ENCODE measurements at regions not wholly inside any gene's neighbourhood (a gene's known extent, or its start where the extent isn't known, plus 50 kb on each side); places are given as distances from the start of the nearest gene placed in this dataset.
A peak's percentile ranks its signal among the peaks of the same experiment; 100 is the strongest.

DNA sequence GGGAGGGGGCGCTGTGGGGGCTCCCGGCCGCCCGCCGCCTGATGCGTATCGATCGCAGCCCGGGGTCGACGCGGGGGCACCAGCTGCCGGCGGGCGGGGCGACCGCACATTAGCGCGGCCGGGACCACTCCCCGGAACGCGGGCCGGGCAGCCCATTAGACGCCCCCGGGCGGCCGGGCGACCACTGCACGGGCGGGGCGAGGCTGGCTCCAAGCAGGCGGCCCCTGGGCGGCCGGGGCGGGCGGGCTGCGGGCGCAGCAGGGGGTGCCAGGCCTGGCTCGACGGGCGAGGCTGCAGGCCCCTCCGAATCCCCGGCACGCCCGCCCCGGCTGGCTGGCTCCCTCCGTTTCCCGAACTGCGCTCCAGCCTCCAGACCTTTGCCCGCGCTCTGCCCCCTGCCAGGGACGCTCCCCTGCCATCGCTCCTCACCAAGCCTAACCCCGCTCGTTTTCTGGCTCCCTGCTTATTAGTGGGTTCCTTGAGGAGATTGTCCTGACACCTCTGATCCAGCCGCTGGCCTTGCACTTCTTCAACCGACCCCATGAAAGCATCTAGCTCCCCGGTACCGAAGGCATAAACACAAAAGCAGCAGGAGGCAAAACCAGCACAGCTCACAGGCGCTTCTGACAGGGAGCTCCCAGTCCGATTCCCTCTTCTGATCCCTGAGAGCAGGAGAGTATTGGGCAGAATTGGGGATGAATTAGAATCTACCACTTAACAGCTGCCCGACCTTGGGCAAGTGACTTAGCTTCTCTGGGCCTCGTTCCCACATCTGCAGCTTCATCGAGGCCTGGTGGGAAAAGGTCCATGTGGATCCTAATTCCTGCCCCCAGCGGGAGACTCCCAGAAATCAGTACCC is 92.6 kb upstream of the CASZ1 start:
- no peak overlapping the region for H3K27ac ChIP-seq (ENCODE audit: low read depth, low read length)
- Mint-ChIP-seq H3K9me3 (no peaks in the 10 kb centered on the region), H3K4me3 (peak overlapping the region; percentile 61), H3K4me1 (peaks cover 12% of the 10 kb centered on the region), H3K36me3 (ENCODE audit: low read depth) (no peaks in the 10 kb centered on the region), H3K27me3 (ENCODE audit: insufficient read depth) (peaks cover 43% of the 10 kb centered on the region), H3K27ac (no peak overlapping the region)
- DNase-seq = peak; percentile 70
- peaks cover 26% of the 10 kb centered on the region for H3K27me3 ChIP-seq (ENCODE audit: control insufficient read depth, insufficient read depth, low read length, poor library complexity, severe bottlenecking)
- no peaks in the 10 kb centered on the region for H3K36me3 ChIP-seq (ENCODE audit: control insufficient read depth, insufficient read depth, low read length)
- no peaks in the 10 kb centered on the region for H3K9me3 ChIP-seq (ENCODE audit: control insufficient read depth, low read length)
- WGBS, 2 experiments (ENCODE audit: insufficient coverage in 1 of 2, insufficient read length in 1 of 2) = 15 to 45% methylated on average over 13 to 66 of the region's 66 CpGs
- H3K4me3 ChIP-seq (ENCODE audit: low read length) = no peak overlapping the region
- no peak overlapping the region for H3K9ac ChIP-seq (ENCODE audit: extremely low read depth, low read length, poor library complexity, severe bottlenecking)
- TF ChIP-seq, protein P1, sequence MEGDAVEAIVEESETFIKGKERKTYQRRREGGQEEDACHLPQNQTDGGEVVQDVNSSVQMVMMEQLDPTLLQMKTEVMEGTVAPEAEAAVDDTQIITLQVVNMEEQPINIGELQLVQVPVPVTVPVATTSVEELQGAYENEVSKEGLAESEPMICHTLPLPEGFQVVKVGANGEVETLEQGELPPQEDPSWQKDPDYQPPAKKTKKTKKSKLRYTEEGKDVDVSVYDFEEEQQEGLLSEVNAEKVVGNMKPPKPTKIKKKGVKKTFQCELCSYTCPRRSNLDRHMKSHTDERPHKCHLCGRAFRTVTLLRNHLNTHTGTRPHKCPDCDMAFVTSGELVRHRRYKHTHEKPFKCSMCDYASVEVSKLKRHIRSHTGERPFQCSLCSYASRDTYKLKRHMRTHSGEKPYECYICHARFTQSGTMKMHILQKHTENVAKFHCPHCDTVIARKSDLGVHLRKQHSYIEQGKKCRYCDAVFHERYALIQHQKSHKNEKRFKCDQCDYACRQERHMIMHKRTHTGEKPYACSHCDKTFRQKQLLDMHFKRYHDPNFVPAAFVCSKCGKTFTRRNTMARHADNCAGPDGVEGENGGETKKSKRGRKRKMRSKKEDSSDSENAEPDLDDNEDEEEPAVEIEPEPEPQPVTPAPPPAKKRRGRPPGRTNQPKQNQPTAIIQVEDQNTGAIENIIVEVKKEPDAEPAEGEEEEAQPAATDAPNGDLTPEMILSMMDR (conservative IDR thresholded peaks at IDR 0.05) = no peak
- H3K4me1 ChIP-seq (ENCODE audit: control insufficient read depth, insufficient read depth, low read length) = no peaks in the 10 kb centered on the region

DNA sequence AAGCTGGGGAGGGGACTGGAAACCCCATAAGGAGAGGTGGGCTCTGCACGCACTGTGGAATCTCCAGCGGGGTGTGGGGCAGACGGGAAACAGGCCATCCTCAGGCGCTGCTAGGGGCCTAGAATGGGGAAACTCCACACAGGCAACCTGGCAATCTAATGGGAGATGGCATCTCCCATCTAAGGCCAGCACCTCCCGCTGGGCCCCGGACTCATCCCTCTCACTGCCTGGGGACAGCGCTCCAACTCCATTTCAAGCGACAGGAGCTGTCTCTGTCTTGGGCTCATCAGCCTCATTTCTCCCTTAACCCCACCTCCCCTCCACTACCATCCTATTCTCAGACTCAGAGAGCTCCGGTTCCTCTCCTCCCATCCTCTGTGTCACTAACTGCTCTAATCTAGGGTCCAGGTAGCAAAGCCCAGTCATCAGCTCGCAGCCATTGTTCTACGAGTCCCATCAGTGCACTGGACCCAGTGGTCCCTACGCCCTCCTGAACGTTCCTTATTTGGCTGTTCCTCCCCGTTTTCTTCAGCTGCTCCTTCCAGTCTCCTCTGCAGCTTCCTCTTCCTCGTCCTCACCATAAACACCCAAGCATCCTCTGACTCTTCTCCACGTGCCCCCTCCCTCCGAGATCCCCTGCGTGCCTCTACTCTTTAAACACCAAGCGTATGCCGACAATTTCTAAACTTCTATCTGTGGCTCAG is 93.4 kb upstream of the CASZ1 start:
- WGBS, 2 experiments (ENCODE audit: insufficient coverage in 1 of 2, insufficient read length in 1 of 2) = 79 to 80% methylated on average over 17 to 20 of the region's 20 CpGs
- H3K4me3 Mint-ChIP-seq = peak overlapping the region; percentile 61
- no peak for DNase-seq
- no peaks in the 10 kb centered on the region for H3K4me1 ChIP-seq (ENCODE audit: control insufficient read depth, insufficient read depth, low read length)
- no peak overlapping the region for H3K27ac ChIP-seq (ENCODE audit: low read depth, low read length)
- H3K9ac ChIP-seq (ENCODE audit: extremely low read depth, low read length, poor library complexity, severe bottlenecking) = no peak overlapping the region
- no peak overlapping the region for H3K4me3 ChIP-seq (ENCODE audit: low read length)
- no peak overlapping the region for H3K27ac Mint-ChIP-seq
- H3K27me3 ChIP-seq (ENCODE audit: control insufficient read depth, insufficient read depth, low read length, poor library complexity, severe bottlenecking) = peaks cover 26% of the 10 kb centered on the region
- no peaks in the 10 kb centered on the region for H3K36me3 ChIP-seq (ENCODE audit: control insufficient read depth, insufficient read depth, low read length)
- H3K27me3 Mint-ChIP-seq (ENCODE audit: insufficient read depth) = peaks cover 43% of the 10 kb centered on the region
- TF ChIP-seq, protein P1 (conservative IDR thresholded peaks at IDR 0.05) = no peak
- no peaks in the 10 kb centered on the region for H3K9me3 ChIP-seq (ENCODE audit: control insufficient read depth, low read length)
- no peaks in the 10 kb centered on the region for H3K9me3 Mint-ChIP-seq
- H3K4me1 Mint-ChIP-seq = peaks cover 12% of the 10 kb centered on the region
- H3K36me3 Mint-ChIP-seq (ENCODE audit: low read depth) = no peaks in the 10 kb centered on the region

DNA sequence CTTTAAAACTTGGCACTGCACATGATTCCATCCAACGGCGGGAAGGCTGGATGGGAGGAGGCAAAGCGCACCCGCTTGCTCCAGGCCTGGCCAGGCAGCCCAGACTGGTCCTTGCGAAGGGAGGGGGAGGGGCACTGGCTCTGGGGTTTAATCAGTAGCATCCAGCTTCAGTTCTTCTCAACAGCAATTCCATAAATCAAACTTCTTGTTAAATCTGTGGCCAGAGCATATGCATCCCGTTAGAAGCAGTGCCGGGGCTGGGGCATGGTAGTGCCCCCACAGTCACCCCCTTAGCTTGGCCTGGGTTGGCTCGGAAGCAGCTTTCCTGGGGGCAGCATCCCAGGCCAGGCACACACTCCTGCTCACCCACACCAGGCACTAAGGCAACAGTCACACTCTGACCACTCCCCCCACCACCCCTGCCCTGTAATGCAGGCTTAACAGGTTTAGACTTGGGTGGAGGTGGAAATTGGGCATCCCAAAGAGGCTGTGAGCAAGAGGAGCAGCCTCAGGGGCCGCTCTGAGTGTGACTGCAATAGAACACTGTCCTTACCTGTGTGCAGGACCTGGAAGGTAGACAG is 94.1 kb upstream of the CASZ1 start:
- 84 to 91% methylated on average over 4 to 9 of the region's 9 CpGs for WGBS, 2 experiments (ENCODE audit: insufficient coverage in 1 of 2, insufficient read length in 1 of 2)
- Histone ChIP-seq H3K27me3 (ENCODE audit: control insufficient read depth, insufficient read depth, low read length, poor library complexity, severe bottlenecking) (peaks cover 26% of the 10 kb centered on the region), H3K4me1 (ENCODE audit: control insufficient read depth, insufficient read depth, low read length) (no peaks in the 10 kb centered on the region), H3K27ac (ENCODE audit: low read depth, low read length) (no peak overlapping the region), H3K9me3 (ENCODE audit: control insufficient read depth, low read length) (no peaks in the 10 kb centered on the region), H3K36me3 (ENCODE audit: control insufficient read depth, insufficient read depth, low read length) (no peaks in the 10 kb centered on the region), H3K9ac (ENCODE audit: extremely low read depth, low read length, poor library complexity, severe bottlenecking) (no peak overlapping the region), H3K4me3 (ENCODE audit: low read length) (no peak overlapping the region)
- Mint-ChIP-seq H3K9me3 (no peaks in the 10 kb centered on the region), H3K4me3 (no peak overlapping the region), H3K27me3 (ENCODE audit: insufficient read depth) (peaks cover 43% of the 10 kb centered on the region), H3K4me1 (peaks cover 12% of the 10 kb centered on the region), H3K36me3 (ENCODE audit: low read depth) (no peaks in the 10 kb centered on the region), H3K27ac (no peak overlapping the region)
- no peak for DNase-seq
- TF ChIP-seq, protein P1 (conservative IDR thresholded peaks at IDR 0.05) = no peak

Measured in endodermal cell (in vitro differentiated cells).